PC-9 (cell line): ENCODE measurements at regions not wholly inside any gene's neighbourhood (a gene's known extent, or its start where the extent isn't known, plus 50 kb on each side); places are given as distances from the start of the nearest gene placed in this dataset.

Experiments used
- EZH2 ChIP-seq: fragments of 200-600 bp; sonication (generic); IDR thresholded peaks from 2 replicates; pipeline ENCODE4 v1.8.0; 2017; ENCODE audit warnings: antibody characterized with exemption, low read depth
- TF ChIP-seq, protein P1 (sequence below): fragments of 200-600 bp; sonication (generic); conservative IDR thresholded peaks from 2 replicates; pipeline ENCODE4 v1.6.1; 2017; ENCODE audit warnings: mixed run types, antibody characterized with exemption, mild to moderate bottlenecking, moderate library complexity

GRCh38 chr22:48643066-48643731 is 1184.5 kb downstream of the BRD1 start:
- TF ChIP-seq, protein P1, sequence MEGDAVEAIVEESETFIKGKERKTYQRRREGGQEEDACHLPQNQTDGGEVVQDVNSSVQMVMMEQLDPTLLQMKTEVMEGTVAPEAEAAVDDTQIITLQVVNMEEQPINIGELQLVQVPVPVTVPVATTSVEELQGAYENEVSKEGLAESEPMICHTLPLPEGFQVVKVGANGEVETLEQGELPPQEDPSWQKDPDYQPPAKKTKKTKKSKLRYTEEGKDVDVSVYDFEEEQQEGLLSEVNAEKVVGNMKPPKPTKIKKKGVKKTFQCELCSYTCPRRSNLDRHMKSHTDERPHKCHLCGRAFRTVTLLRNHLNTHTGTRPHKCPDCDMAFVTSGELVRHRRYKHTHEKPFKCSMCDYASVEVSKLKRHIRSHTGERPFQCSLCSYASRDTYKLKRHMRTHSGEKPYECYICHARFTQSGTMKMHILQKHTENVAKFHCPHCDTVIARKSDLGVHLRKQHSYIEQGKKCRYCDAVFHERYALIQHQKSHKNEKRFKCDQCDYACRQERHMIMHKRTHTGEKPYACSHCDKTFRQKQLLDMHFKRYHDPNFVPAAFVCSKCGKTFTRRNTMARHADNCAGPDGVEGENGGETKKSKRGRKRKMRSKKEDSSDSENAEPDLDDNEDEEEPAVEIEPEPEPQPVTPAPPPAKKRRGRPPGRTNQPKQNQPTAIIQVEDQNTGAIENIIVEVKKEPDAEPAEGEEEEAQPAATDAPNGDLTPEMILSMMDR: no peak
- no peak for TF ChIP-seq EZH2
